ENCODE measurements at regions not wholly inside any gene's neighbourhood (a gene's known extent, or its start where the extent isn't known, plus 50 kb on each side); places are given as distances from the start of the nearest gene placed in this dataset.

DNA sequence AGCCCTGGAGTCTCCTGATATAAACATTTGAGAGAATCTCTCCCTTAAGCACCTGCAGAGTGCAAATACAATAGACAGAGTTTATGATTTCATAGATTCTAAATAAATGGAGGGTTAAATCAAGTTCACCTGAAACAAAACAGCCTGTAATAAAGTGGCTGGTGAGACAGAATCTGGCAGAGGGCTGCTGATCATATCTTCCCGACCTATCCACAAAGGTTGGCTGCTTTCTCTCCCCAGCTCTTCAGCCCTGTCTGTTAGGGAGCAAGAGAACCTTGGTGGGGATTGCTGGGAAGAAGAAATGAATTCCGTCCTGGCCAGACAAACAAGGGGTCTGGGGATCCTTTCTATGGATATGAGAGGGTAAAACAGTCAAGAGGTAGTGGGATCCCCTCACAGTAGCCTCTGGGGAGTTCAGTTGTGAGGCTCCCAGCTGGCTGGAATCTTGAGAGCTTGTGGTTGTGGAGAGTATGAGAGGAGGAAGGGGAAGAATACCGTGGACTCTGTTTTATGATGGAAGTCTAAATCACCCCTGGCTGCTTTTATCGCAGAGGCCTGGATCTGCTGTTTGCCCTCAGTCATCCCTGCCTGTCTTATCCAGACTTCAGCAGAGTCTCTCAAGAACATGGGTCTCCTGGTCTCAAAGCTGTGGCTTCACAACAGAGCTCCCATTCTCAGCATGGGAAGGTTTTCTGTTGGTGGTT, 451.3 kb downstream of the NTRK3 start:
- H3K27me3 Mint-ChIP-seq (ENCODE audit: insufficient read depth, low read depth, poor library complexity), result peaks cover 2% of the 10 kb centered on the region
- Histone ChIP-seq H3K36me3 (ENCODE audit: insufficient read depth) (no peaks in the 10 kb centered on the region), H3K4me1 (ENCODE audit: insufficient read depth) (no peaks in the 10 kb centered on the region), H2AFZ (no peak overlapping the region), H3K27me3 (ENCODE audit: insufficient read depth) (no peaks in the 10 kb centered on the region), H3K79me2 (replicated peaks; ENCODE audit: insufficient read depth) (no peaks in the 10 kb centered on the region), H3K27ac (ENCODE audit: low read depth) (no peak overlapping the region), H3F3A (replicated peaks; ENCODE audit: low read depth) (no peaks in the 10 kb centered on the region), H3K4me3 (no peak overlapping the region), H3K4me2 (no peak overlapping the region), H4K20me1 (replicated peaks; ENCODE audit: insufficient read depth) (no peaks in the 10 kb centered on the region), H3K9me2 (ENCODE audit: insufficient read depth) (peaks cover 8% of the 10 kb centered on the region; the same call in 1 of the 2 replicates)
- no peak for ATAC-seq
- no peaks in the 10 kb centered on the region for H3K36me3 Mint-ChIP-seq (ENCODE audit: low read depth)
- no peak overlapping the region for H3K27ac Mint-ChIP-seq
- H3K9me3 Mint-ChIP-seq, result no peaks in the 10 kb centered on the region
- H3K4me1 Mint-ChIP-seq, result no peaks in the 10 kb centered on the region; the same call in 2 of the 3 replicates
- TF ChIP-seq ZNF114 (CRISPR knock-in tag; IDR thresholded peaks at IDR 0.05) (no peak), EZH2 (IDR thresholded peaks at IDR 0.05; ENCODE audit: low read depth, unreplicated experiment) (no peak), POLR2AphosphoS5 (IDR thresholded peaks at IDR 0.05; ENCODE audit: low read depth) (no peak), ZNF331 (CRISPR knock-in tag; IDR thresholded peaks at IDR 0.05; ENCODE audit: low read depth) (no peak), STAT1 (IDR thresholded peaks at IDR 0.05; ENCODE audit: unreplicated experiment) (no peak), CREB1 (CRISPR knock-in tag; IDR thresholded peaks at IDR 0.05; ENCODE audit: low read depth) (no peak), EZH2phosphoT487 (IDR thresholded peaks at IDR 0.05; ENCODE audit: unreplicated experiment) (no peak), NANOG (IDR thresholded peaks at IDR 0.05; ENCODE audit: borderline replicate concordance) (no peak), JUNB (IDR thresholded peaks at IDR 0.05; ENCODE audit: unreplicated experiment) (no peak)
- TF ChIP-seq, protein P1, sequence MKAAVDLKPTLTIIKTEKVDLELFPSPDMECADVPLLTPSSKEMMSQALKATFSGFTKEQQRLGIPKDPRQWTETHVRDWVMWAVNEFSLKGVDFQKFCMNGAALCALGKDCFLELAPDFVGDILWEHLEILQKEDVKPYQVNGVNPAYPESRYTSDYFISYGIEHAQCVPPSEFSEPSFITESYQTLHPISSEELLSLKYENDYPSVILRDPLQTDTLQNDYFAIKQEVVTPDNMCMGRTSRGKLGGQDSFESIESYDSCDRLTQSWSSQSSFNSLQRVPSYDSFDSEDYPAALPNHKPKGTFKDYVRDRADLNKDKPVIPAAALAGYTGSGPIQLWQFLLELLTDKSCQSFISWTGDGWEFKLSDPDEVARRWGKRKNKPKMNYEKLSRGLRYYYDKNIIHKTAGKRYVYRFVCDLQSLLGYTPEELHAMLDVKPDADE (IDR thresholded peaks at IDR 0.05), result no peak
- TF ChIP-seq, protein P2, sequence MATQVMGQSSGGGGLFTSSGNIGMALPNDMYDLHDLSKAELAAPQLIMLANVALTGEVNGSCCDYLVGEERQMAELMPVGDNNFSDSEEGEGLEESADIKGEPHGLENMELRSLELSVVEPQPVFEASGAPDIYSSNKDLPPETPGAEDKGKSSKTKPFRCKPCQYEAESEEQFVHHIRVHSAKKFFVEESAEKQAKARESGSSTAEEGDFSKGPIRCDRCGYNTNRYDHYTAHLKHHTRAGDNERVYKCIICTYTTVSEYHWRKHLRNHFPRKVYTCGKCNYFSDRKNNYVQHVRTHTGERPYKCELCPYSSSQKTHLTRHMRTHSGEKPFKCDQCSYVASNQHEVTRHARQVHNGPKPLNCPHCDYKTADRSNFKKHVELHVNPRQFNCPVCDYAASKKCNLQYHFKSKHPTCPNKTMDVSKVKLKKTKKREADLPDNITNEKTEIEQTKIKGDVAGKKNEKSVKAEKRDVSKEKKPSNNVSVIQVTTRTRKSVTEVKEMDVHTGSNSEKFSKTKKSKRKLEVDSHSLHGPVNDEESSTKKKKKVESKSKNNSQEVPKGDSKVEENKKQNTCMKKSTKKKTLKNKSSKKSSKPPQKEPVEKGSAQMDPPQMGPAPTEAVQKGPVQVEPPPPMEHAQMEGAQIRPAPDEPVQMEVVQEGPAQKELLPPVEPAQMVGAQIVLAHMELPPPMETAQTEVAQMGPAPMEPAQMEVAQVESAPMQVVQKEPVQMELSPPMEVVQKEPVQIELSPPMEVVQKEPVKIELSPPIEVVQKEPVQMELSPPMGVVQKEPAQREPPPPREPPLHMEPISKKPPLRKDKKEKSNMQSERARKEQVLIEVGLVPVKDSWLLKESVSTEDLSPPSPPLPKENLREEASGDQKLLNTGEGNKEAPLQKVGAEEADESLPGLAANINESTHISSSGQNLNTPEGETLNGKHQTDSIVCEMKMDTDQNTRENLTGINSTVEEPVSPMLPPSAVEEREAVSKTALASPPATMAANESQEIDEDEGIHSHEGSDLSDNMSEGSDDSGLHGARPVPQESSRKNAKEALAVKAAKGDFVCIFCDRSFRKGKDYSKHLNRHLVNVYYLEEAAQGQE (IDR thresholded peaks at IDR 0.05; ENCODE audit: unreplicated experiment), result no peak
- TF ChIP-seq, protein P3, sequence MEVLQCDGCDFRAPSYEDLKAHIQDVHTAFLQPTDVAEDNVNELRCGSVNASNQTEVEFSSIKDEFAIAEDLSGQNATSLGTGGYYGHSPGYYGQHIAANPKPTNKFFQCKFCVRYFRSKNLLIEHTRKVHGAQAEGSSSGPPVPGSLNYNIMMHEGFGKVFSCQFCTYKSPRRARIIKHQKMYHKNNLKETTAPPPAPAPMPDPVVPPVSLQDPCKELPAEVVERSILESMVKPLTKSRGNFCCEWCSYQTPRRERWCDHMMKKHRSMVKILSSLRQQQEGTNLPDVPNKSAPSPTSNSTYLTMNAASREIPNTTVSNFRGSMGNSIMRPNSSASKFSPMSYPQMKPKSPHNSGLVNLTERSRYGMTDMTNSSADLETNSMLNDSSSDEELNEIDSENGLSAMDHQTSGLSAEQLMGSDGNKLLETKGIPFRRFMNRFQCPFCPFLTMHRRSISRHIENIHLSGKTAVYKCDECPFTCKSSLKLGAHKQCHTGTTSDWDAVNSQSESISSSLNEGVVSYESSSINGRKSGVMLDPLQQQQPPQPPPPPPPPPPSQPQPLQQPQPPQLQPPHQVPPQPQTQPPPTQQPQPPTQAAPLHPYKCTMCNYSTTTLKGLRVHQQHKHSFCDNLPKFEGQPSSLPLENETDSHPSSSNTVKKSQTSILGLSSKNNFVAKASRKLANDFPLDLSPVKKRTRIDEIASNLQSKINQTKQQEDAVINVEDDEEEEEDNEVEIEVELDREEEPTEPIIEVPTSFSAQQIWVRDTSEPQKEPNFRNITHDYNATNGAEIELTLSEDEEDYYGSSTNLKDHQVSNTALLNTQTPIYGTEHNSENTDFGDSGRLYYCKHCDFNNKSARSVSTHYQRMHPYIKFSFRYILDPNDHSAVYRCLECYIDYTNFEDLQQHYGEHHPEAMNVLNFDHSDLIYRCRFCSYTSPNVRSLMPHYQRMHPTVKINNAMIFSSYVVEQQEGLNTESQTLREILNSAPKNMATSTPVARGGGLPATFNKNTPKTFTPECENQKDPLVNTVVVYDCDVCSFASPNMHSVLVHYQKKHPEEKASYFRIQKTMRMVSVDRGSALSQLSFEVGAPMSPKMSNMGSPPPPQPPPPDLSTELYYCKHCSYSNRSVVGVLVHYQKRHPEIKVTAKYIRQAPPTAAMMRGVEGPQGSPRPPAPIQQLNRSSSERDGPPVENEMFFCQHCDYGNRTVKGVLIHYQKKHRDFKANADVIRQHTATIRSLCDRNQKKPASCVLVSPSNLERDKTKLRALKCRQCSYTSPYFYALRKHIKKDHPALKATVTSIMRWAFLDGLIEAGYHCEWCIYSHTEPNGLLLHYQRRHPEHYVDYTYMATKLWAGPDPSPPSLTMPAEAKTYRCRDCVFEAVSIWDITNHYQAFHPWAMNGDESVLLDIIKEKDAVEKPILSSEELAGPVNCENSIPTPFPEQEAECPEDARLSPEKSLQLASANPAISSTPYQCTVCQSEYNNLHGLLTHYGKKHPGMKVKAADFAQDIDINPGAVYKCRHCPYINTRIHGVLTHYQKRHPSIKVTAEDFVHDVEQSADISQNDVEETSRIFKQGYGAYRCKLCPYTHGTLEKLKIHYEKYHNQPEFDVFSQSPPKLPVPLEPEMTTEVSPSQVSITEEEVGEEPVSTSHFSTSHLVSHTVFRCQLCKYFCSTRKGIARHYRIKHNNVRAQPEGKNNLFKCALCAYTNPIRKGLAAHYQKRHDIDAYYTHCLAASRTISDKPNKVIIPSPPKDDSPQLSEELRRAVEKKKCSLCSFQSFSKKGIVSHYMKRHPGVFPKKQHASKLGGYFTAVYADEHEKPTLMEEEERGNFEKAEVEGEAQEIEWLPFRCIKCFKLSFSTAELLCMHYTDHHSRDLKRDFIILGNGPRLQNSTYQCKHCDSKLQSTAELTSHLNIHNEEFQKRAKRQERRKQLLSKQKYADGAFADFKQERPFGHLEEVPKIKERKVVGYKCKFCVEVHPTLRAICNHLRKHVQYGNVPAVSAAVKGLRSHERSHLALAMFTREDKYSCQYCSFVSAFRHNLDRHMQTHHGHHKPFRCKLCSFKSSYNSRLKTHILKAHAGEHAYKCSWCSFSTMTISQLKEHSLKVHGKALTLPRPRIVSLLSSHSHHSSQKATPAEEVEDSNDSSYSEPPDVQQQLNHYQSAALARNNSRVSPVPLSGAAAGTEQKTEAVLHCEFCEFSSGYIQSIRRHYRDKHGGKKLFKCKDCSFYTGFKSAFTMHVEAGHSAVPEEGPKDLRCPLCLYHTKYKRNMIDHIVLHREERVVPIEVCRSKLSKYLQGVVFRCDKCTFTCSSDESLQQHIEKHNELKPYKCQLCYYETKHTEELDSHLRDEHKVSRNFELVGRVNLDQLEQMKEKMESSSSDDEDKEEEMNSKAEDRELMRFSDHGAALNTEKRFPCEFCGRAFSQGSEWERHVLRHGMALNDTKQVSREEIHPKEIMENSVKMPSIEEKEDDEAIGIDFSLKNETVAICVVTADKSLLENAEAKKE (CRISPR knock-in tag; IDR thresholded peaks at IDR 0.05), result no peak
- no peak overlapping the region for H3K4me3 Mint-ChIP-seq
- no peak for DNase-seq (ENCODE audit: low spot score)
